ENCODE measurements at regions not wholly inside any gene's neighbourhood (a gene's known extent, or its start where the extent isn't known, plus 50 kb on each side); places are given as distances from the start of the nearest gene placed in this dataset.

DNA sequence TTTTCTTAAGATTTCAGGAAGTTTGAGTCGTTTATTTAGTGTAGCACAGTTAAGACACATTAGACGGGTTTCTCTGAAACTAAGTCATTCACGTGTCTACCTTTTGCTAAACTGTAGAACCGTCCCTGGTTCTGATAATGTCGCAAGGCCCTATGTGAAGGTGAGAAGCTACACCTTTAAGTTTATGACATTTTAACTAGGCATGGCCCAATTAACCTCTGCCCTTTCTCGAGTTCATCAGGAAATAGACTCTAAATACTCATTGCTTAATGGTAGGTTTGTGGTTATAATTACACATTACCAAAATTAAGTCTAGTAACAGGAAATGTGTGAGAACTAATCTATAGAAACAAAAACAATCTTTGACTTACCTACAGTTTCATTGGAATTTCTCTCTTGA is 126.6 kb upstream of the FZD8 start:
- H3K4me1 ChIP-seq (ENCODE audit: insufficient read depth, poor library complexity, severe bottlenecking) = no peaks in the 10 kb centered on the region
- H3K9me3 ChIP-seq (ENCODE audit: severe bottlenecking) = no peaks in the 10 kb centered on the region
- H3K27ac ChIP-seq (ENCODE audit: poor library complexity, severe bottlenecking) = no peak overlapping the region
- no peaks in the 10 kb centered on the region for H3K36me3 ChIP-seq (ENCODE audit: low read depth)
- no peak overlapping the region for H3K4me3 ChIP-seq (ENCODE audit: severe bottlenecking)
- TF ChIP-seq, protein P1, sequence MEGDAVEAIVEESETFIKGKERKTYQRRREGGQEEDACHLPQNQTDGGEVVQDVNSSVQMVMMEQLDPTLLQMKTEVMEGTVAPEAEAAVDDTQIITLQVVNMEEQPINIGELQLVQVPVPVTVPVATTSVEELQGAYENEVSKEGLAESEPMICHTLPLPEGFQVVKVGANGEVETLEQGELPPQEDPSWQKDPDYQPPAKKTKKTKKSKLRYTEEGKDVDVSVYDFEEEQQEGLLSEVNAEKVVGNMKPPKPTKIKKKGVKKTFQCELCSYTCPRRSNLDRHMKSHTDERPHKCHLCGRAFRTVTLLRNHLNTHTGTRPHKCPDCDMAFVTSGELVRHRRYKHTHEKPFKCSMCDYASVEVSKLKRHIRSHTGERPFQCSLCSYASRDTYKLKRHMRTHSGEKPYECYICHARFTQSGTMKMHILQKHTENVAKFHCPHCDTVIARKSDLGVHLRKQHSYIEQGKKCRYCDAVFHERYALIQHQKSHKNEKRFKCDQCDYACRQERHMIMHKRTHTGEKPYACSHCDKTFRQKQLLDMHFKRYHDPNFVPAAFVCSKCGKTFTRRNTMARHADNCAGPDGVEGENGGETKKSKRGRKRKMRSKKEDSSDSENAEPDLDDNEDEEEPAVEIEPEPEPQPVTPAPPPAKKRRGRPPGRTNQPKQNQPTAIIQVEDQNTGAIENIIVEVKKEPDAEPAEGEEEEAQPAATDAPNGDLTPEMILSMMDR (IDR thresholded peaks at IDR 0.05; ENCODE audit: poor library complexity, severe bottlenecking) = no peak
- ATAC-seq (ENCODE audit: low read depth) = no peak
- DNase-seq (ENCODE audit: low spot score) = no peak
- no peaks in the 10 kb centered on the region for H3K27me3 ChIP-seq (ENCODE audit: insufficient read depth, poor library complexity, severe bottlenecking)

DNA sequence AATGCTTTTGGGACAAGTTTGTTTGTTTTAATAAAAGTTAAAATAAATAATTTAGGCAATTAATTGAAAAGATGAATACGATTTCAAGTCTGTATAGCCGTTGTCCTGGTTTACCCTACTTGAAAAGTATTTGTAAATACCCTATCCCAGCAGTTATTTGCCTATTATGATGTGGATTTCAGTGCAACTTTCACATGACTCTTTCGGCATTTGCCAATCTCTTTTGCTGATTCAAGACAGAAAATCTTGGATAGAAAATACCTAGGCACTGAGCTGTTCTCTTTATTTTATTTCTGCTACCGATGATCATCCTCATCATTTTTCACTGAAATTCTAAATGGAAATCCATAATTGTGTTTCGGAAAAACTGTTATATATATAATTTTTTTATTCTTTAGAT is 125.9 kb upstream of the FZD8 start:
- Histone ChIP-seq H3K9me3 (ENCODE audit: severe bottlenecking) (no peaks in the 10 kb centered on the region), H3K27ac (ENCODE audit: poor library complexity, severe bottlenecking) (no peak overlapping the region), H3K4me1 (ENCODE audit: insufficient read depth, poor library complexity, severe bottlenecking) (no peaks in the 10 kb centered on the region), H3K36me3 (ENCODE audit: low read depth) (no peaks in the 10 kb centered on the region), H3K4me3 (ENCODE audit: severe bottlenecking) (no peak overlapping the region), H3K27me3 (ENCODE audit: insufficient read depth, poor library complexity, severe bottlenecking) (no peaks in the 10 kb centered on the region)
- DNase-seq (ENCODE audit: low spot score) (no peak), ATAC-seq (ENCODE audit: low read depth) (no peak)
- TF ChIP-seq, protein P1 (IDR thresholded peaks at IDR 0.05; ENCODE audit: poor library complexity, severe bottlenecking) = no peak

DNA sequence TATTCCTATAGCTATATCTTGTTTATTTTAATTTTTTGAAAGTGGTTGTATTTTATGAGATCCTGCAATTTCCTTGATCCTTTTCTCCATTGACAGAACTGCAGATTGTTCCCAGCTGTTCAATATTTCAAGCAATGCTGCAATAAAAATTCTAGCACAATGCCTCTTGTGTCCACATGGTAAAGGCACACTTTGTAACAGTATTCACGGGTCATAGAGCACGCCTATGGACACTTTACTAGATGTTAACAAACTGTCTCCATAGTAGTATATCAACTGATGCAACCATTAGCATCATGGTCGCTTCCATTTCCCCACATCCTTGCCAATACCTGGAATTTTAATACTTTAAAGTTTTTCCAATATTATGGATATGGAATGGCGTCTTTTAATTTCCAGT is 123.9 kb upstream of the FZD8 start:
- no peaks in the 10 kb centered on the region for H3K36me3 ChIP-seq (ENCODE audit: low read depth)
- no peak overlapping the region for H3K27ac ChIP-seq (ENCODE audit: poor library complexity, severe bottlenecking)
- no peaks in the 10 kb centered on the region for H3K9me3 ChIP-seq (ENCODE audit: severe bottlenecking)
- TF ChIP-seq, protein P1 (IDR thresholded peaks at IDR 0.05; ENCODE audit: poor library complexity, severe bottlenecking) = no peak
- ATAC-seq (ENCODE audit: low read depth) (no peak), DNase-seq (ENCODE audit: low spot score) (no peak)
- H3K4me1 ChIP-seq (ENCODE audit: insufficient read depth, poor library complexity, severe bottlenecking) = no peaks in the 10 kb centered on the region
- H3K4me3 ChIP-seq (ENCODE audit: severe bottlenecking) = no peak overlapping the region
- no peaks in the 10 kb centered on the region for H3K27me3 ChIP-seq (ENCODE audit: insufficient read depth, poor library complexity, severe bottlenecking)

DNA sequence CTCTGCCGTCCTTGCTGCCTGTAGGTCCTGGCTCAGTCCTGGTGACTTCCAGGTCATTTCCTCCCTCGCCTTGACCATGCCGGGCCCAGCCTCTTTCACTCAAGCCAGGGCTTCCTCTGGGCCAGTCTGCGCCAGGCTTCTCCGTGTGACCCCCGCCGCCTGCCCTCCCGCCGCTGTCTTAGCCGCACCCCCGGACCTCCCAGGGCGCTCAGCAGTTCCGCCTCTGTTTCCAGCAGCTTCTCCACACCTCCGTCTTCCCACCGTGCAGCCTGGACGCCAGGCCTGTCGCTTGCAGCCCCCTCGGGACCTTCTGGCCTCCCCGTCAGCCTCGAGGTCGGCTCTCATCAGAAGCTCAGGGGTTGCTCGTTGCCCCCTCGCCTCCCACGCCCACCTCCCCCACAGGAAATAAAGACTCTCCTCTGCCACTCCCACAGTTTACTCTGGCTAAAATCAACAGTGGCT is 123.0 kb upstream of the FZD8 start:
- Histone ChIP-seq H3K36me3 (ENCODE audit: low read depth) (no peaks in the 10 kb centered on the region), H3K4me3 (ENCODE audit: severe bottlenecking) (no peak overlapping the region), H3K9me3 (ENCODE audit: severe bottlenecking) (no peaks in the 10 kb centered on the region), H3K27me3 (ENCODE audit: insufficient read depth, poor library complexity, severe bottlenecking) (no peaks in the 10 kb centered on the region), H3K4me1 (ENCODE audit: insufficient read depth, poor library complexity, severe bottlenecking) (no peaks in the 10 kb centered on the region), H3K27ac (ENCODE audit: poor library complexity, severe bottlenecking) (no peak overlapping the region)
- ATAC-seq (ENCODE audit: low read depth) (no peak), DNase-seq (ENCODE audit: low spot score) (no peak)
- TF ChIP-seq, protein P1 (IDR thresholded peaks at IDR 0.05; ENCODE audit: poor library complexity, severe bottlenecking) = no peak

DNA sequence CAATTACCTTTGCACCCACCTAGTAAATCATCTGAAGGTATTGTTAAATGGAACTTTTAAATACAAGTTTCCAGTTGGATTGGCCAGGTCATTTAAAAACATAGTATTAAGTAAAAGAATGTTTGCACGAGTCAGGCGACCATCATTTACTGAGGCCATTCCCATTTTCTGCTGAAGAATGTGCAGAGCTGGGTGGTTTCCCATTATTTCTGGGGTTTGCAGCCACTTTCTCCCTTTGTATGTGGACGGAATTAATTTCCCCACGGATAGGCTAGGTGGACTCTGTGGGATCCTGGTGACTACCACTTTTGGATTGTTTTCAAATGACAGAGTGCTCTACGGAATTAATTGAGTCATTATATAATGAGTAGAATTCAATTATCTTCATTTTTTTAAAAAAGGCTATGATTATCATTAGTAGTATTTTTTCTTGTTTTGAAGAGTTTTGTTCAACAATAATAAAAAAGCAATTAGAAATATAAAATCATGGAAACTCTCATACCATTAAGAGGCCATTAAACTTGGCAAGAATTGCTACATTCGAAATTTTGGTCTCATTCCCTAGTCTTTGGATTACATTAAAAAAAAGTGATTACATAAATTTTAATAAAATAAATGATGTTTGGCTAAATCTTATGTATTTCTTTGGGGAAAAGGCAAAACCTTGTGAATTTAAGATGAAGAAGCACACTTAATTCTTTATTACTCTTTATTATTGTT is 120.4 kb upstream of the FZD8 start:
- no peak for DNase-seq (ENCODE audit: low spot score)
- H3K36me3 ChIP-seq (ENCODE audit: low read depth) = no peaks in the 10 kb centered on the region
- TF ChIP-seq, protein P1 (IDR thresholded peaks at IDR 0.05; ENCODE audit: poor library complexity, severe bottlenecking) = no peak
- no peaks in the 10 kb centered on the region for H3K4me1 ChIP-seq (ENCODE audit: insufficient read depth, poor library complexity, severe bottlenecking)
- no peaks in the 10 kb centered on the region for H3K27me3 ChIP-seq (ENCODE audit: insufficient read depth, poor library complexity, severe bottlenecking)
- no peak for ATAC-seq (ENCODE audit: low read depth)
- no peak overlapping the region for H3K27ac ChIP-seq (ENCODE audit: poor library complexity, severe bottlenecking)
- no peaks in the 10 kb centered on the region for H3K9me3 ChIP-seq (ENCODE audit: severe bottlenecking)
- H3K4me3 ChIP-seq (ENCODE audit: severe bottlenecking) = no peak overlapping the region
